Fibroblast of skin of scalp (primary cell): ENCODE measurements at regions not wholly inside any gene's neighbourhood (a gene's known extent, or its start where the extent isn't known, plus 50 kb on each side); places are given as distances from the start of the nearest gene placed in this dataset.

Experiments
- DNase-seq: peaks from one replicate; pipeline ENCODE4 v3.0.0-alpha.2; 2013

- no peak for DNase-seq
Observed at GRCh38 chr6:14674867-14675648, 557.5 kb downstream of the CD83 start.

DNA sequence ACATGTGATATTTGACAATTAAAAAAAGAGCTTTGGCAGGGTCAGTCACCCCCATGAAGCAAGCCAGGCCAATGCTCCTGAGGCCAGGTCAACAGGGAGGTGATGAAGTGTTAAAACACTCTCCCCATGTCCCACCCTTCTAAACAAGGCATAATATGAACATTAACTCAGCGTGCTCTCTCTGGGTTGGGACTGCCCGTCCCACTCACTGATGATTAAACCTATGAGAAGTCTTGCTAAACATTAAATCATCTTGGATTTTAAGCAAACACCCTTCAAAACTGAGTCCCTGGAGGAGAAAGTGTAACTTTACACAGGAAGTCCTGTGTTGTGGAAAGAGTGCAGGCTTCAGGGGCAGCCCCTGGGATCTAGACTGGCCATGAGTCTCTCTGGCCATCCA lies 558.5 kb downstream of the CD83 start:
- peak; percentile 64 for DNase-seq

- DNase-seq: no peak
Observed at GRCh38 chr6:14676977-14677781, 559.6 kb downstream of the CD83 start.

GRCh38 chr6:14681699-14682487 lies 564.0 kb upstream of the JARID2 start:
- peak; percentile 21 for DNase-seq

- DNase-seq: peak; percentile 73
Observed at GRCh38 chr6:14682812-14683211, 563.1 kb upstream of the JARID2 start.

GRCh38 chr6:14689639-14690038 lies 556.2 kb upstream of the JARID2 start:
- no peak for DNase-seq

DNA sequence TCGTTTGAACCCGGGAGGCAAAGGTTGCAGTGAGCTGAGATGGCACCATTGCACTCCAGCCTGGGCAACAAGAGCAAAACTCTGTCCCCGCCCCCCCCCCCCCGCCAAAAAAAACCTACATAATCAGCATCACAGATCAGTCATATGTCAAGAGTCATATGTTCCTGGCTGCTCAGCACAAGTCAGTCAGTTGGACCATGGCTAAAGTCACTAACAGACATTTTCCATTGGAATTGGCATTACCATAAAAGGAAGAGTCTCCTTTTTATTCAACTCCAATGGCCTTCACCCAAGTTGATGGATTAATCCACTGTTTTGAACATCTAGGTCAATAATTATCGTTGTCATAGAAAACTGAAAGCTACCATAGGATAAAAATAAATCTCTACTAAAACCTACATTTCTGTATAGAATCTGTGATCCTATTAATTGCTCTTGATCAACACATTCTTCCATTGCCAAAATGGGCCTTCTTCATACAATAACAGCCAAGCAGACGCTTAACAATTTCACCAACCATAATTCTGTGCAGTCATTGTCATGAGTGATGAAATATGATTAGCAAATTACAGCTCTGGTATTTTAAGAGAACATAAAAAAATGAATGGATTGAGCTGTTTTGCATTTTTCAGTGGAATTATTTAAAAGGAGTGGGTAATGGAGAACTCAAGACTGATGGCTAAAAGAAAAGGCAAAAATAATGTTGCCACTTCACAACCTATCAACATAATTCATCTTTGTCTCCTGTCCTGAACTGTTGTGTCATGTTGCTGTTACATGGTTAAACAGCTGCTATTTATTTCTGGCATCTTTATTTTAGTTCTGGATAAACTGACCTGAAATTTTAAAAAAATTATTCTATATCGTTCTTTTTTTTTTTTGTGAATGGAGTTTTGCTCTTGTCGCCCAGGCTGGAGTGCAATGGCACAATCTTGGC lies 555.5 kb upstream of the JARID2 start:
- peak; percentile 42 for DNase-seq

DNA sequence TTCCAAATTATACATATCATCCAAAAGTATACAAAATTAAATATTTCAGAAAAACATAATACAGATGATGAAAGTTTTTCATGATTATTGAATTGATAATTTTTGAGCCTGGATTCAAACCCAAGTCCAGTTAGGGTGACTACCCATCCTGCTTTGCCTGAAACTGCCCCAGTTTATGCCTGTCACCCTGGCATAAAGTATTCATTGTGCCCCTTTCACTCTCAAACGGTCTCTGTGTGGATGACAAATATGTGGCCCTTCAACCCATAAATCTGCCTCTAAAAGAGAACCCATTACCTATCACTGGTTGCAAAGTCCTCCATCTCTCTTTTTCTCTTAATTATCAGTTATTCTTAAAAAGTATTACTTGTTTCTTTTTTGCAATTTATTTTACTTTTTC lies 553.7 kb upstream of the JARID2 start:
- DNase-seq: no peak

GRCh38 chr6:14693301-14694192 lies 552.3 kb upstream of the JARID2 start:
- DNase-seq: no peak

GRCh38 chr6:14694308-14694707 lies 551.6 kb upstream of the JARID2 start:
- no peak for DNase-seq

DNA sequence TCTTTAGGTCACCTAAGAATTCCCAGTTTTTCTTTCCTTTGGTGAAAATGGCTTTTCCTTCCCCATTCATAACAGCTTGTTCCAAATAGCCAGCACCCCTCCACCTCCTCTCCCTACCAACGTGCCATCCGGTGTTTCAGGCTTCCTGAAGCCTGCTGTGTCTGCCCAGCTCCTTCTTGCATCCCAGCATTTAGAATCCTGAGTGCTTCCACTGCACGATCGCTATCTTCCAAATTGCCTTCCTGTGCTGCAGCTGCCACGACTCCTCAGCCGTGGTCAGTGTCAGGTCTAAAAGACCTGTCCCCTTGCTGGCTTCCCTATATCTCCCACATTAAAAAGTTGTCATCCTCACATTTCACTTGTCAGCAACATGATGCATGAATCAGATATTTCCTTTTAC lies 550.3 kb upstream of the JARID2 start:
- no peak for DNase-seq

DNA sequence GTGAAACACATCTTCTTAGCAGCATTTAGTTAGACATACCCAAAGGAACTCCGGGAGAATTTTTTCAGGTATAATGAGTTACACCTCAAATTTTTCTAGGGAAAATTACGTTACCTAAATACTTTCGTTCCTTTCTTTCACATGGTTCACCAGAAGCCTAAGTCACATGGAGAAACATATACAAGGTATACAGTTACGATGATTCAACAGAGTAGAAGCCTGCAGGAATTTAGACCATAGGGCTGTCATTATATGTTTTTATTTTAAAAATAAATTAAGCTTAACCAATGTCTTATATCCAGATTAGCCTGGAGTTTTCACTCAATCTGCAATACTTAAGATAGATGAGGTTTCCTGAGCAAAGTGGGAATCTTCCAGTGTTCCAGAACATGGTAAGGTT lies 549.5 kb upstream of the JARID2 start:
- DNase-seq: no peak

DNA sequence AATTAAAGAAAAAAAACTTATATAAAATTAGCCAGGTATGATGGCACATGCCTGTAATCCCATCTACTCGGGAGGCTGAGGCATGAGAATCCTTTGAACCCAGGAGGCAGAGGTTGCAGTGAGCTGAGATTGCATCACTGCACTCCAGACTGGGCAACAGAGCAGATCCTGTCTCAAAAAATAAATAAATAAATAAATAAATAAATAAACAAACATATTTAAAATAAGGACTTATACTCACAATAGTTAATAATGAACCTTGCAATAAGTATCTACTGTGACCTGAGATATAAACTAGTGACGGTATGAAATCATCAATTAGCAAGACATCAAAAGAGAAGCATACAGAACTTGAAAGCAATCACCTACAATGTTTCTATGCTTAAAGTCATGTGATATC lies 548.4 kb upstream of the JARID2 start:
- DNase-seq: no peak

GRCh38 chr6:14699803-14700601 lies 545.9 kb upstream of the JARID2 start:
- no peak for DNase-seq

DNA sequence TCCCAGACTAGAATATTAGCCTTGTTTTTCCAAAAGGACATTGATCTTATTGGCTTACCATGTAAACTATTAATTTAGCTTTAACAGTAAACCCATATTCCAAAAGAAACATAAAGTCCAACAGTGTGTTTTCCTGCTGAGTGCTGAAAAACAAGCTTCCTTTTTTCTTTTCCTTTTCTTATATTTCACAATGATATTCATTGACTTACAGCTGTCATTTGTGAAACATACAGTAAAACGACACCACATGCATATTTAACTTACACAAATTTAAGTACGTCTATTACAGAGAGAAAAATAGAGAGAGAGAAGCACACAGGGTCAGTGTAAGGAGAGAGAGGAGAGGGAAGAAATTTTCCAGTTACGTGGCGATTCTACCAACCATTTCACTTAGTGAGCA lies 543.9 kb upstream of the JARID2 start:
- DNase-seq: no peak

DNA sequence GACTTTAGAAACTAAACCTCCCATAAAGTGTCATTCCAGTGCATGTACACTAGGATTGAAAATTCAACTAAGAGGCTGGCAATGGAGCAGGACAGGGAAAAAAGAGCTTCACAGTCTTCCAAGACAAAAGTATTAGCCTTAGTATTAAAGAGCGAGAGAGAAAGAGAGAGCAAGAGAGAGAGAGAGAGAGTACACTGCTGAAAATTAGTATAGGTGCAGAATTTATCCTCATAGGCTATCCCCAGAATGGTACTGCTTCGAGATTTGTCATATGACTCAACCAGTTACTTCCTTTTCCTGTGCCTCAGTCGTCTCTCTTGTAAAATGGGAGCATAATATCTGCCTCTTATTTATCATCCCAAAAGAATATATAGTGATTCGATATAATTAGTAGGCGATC lies 543.2 kb upstream of the JARID2 start:
- DNase-seq: no peak

DNA sequence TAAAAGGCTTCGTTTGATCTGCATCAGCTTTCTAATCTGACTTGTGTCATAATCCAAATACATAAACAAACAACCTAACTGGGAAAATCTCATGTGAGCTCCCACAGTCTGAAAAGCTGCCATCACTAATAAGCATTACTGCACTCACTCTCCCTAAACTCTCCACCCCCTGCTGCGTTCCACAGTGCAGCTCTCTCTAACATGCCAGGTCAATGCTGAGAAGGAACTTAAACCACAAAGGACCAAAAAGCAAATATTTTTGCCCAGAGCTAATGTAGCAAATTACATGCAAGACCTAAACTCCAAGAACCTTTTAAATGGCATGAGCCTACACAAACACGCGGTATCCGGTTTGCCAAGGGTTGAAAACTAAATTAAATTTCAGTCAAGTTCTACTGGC lies 542.3 kb upstream of the JARID2 start:
- peak; percentile 73 for DNase-seq

DNA sequence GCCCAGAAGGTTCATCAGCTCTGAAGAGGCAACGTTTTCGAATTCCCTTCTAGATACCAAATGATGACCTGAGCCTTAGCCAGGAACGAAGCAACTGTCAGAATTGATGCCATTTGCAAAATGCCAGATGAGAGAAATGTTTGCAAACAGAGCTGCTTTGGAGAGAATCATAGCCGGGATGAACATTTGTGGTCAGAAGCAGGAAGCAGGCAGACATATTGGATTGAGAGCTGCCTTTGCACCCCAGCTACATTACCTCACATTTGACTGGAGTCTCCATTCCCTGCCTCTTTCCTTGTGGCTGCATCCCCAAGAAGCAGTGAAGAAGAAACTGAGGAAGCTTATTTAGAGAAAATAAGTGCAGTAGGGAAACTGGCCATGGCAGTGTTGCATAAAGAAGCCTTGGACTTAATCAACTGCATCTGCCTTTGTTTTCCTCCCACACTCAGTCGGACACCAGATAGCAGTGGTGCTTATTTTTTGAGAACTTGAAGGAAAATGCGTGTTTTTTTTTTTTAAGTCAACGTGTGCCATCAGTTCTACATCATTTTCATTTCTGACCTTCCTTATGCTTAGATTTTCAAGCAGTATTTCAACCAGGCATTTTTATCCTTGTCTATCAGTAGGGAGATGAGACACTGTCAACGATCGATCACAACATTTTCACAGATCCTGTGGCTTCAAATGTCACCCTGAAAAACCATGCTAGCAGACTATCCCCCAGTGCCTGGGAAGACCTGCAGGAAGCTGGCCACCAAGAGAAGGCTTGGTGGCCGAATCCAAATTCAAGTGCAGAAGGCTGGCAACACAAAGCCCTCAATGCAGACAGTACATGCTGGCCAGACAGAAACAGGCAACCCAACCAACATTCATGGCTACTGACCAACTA lies 541.2 kb upstream of the JARID2 start:
- no peak for DNase-seq

DNA sequence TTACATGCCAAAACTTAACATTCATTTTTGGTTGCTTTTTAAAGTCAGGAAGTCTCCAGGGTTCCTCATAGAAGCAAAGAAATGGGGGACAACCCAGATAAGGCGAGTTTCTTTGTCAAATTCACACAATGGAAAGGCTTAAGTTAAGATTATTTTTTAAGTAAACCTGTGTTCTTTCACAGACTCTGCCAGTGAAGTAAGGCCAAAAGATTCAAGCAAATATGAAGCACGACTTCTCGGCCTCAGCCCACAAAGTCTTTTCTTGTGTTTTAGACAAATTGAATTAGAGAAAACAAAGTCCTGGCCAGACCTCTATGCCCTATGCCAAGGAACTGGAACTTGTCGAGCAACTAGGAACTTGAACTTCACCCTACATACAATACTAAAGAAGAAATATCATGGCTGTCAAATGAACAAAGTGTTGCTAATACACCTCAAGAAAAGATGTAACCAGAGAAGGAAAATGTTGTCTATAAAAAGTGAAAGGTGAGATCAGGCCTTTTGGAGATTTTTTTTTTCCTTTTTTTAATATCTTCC lies 540.0 kb upstream of the JARID2 start:
- DNase-seq: no peak
